ENCODE measurements at regions not wholly inside any gene's neighbourhood (a gene's known extent, or its start where the extent isn't known, plus 50 kb on each side); places are given as distances from the start of the nearest gene placed in this dataset.

DNA sequence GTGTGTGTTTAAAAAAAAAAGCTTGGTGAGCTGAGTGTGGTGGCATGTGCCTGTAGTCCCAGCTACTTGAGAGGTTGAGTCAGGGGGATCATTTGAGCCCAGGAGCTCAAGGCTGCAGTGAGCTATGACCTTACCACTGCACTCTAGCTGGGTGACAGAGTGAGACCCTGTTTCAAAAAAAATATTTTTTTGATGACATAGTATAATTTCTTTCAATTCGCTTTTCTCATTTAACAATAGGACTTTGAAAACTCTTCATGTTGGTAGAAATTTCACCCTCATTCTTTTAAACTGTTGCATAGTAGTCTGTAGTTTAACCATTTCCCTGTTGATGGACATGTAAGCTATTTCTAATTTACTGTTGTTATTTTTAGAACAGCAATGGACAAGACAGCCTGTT lies 55.7 kb upstream of the EXOC6 start:
- no peak for DNase-seq
